G401 (cell line): ENCODE measurements at regions not wholly inside any gene's neighbourhood (a gene's known extent, or its start where the extent isn't known, plus 50 kb on each side); places are given as distances from the start of the nearest gene placed in this dataset.

Experiments
- DNase-seq: peaks from one replicate; pipeline ENCODE4 v3.0.0-alpha.2; 2015; ENCODE audit warnings: low spot score
- in situ Hi-C: cut with HindIII; loops from 2 replicates; pipeline ENCODE4 v1.10.0; 2016; ENCODE audit warnings: low sequenced_read_pairs, mixed read lengths

- in situ Hi-C loops: no loop called here
- no peak for DNase-seq
Observed at GRCh38 chr3:137061186-137061585, 103.4 kb downstream of the IL20RB start.

- DNase-seq: no peak
- in situ Hi-C loops: no loop called here
Observed at GRCh38 chr3:137062250-137062649, 104.5 kb downstream of the IL20RB start.

- DNase-seq: no peak
- in situ Hi-C loops: no loop called here
Observed at GRCh38 chr3:137065381-137065780, 107.6 kb downstream of the IL20RB start.

GRCh38 chr3:137066092-137066491 lies 108.3 kb downstream of the IL20RB start:
- in situ Hi-C loops: no loop called here
- DNase-seq: no peak

GRCh38 chr3:137071104-137071503 lies 113.3 kb downstream of the IL20RB start:
- DNase-seq: no peak
- in situ Hi-C loops: no loop called here

GRCh38 chr3:137075020-137075419 lies 117.2 kb downstream of the IL20RB start:
- in situ Hi-C loops: no loop called here

GRCh38 chr3:137078040-137078439 lies 120.3 kb downstream of the IL20RB start:
- in situ Hi-C loops: no loop called here

More at GRCh38 chr3:137075020-137075419, 117.2 kb downstream of the IL20RB start:
- DNase-seq: no peak

GRCh38 chr3:137079571-137079970 lies 121.8 kb downstream of the IL20RB start:
- no peak for DNase-seq
- in situ Hi-C loops: no loop called here

More at GRCh38 chr3:137078040-137078439, 120.3 kb downstream of the IL20RB start:
- no peak for DNase-seq

GRCh38 chr3:137081711-137082110 lies 123.9 kb downstream of the IL20RB start:
- in situ Hi-C loops: no loop called here
- DNase-seq: no peak

- DNase-seq: no peak
- in situ Hi-C loops: no loop called here
Observed at GRCh38 chr3:137082763-137083162, 125.0 kb downstream of the IL20RB start.

GRCh38 chr3:137083332-137083731 lies 125.5 kb downstream of the IL20RB start:
- DNase-seq: no peak
- in situ Hi-C loops: no loop called here

- DNase-seq: no peak
- in situ Hi-C loops: no loop called here
Observed at GRCh38 chr3:137084586-137084985, 126.8 kb downstream of the IL20RB start.

GRCh38 chr3:137097386-137097785 lies 139.6 kb downstream of the IL20RB start:
- in situ Hi-C loops: no loop called here

GRCh38 chr3:137097852-137098251 lies 140.1 kb downstream of the IL20RB start:
- DNase-seq: no peak
- in situ Hi-C loops: no loop called here

More at GRCh38 chr3:137097386-137097785, 139.6 kb downstream of the IL20RB start:
- no peak for DNase-seq

GRCh38 chr3:137099364-137100219 lies 141.8 kb downstream of the IL20RB start:
- in situ Hi-C loops: no loop called here
- no peak for DNase-seq

GRCh38 chr3:137100326-137100725 lies 142.5 kb downstream of the IL20RB start:
- no peak for DNase-seq
- in situ Hi-C loops: no loop called here

GRCh38 chr3:137103739-137104138 lies 146.0 kb downstream of the IL20RB start:
- DNase-seq: peak; percentile 83
- in situ Hi-C loops: no loop called here

GRCh38 chr3:137105277-137105977 lies 147.6 kb downstream of the IL20RB start:
- DNase-seq: peak; percentile 85
- in situ Hi-C loops: no loop called here

GRCh38 chr3:137106612-137107240 lies 148.9 kb downstream of the IL20RB start:
- DNase-seq: no peak
- in situ Hi-C loops: no loop called here
